ENCODE measurements at regions not wholly inside any gene's neighbourhood (a gene's known extent, or its start where the extent isn't known, plus 50 kb on each side); places are given as distances from the start of the nearest gene placed in this dataset.

- TF ChIP-seq CTCF (IDR thresholded peaks at IDR 0.05; ENCODE audit: low read depth, low read length, missing control alignments): no peak
- H3K4me3 ChIP-seq (ENCODE audit: low read depth, low read length): no peak overlapping the region
- in situ Hi-C loops (cut with HindIII; ENCODE audit: low sequenced_read_pairs): no loop called here
- DNase-seq (ENCODE audit: low read depth): no peak
Observed at GRCh38 chr5:124973661-124974060, 227.2 kb upstream of the ZNF608 start.

DNA sequence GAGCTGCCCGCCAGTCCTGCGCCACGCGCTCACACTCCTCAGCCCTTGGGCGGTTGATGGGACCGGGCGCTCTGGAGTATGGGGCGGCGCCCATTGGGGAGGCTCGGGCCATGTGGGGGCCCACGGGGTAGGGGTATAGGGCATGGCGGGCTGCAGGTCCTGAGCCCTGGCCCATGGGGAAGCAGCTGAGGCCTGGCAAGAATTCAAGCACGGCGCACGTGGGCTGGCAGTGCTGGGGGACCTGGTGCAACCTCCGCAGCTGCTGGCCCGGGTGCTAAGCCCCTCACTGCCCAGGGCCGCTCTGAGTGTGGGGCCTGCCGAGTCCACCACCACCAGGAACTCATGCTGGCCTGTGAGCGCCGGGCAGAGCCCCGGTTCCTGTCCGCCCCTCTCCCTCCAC lies 229.6 kb upstream of the ZNF608 start:
- no peak for TF ChIP-seq CTCF (IDR thresholded peaks at IDR 0.05; ENCODE audit: low read depth, low read length, missing control alignments)
- in situ Hi-C loops (cut with HindIII; ENCODE audit: low sequenced_read_pairs): no loop called here
- no peak for DNase-seq (ENCODE audit: low read depth)
- H3K4me3 ChIP-seq (ENCODE audit: low read depth, low read length): no peak overlapping the region

- DNase-seq (ENCODE audit: low read depth): no peak
- TF ChIP-seq CTCF (IDR thresholded peaks at IDR 0.05; ENCODE audit: low read depth, low read length, missing control alignments): no peak
- in situ Hi-C loops (cut with HindIII; ENCODE audit: low sequenced_read_pairs): no loop called here
- H3K4me3 ChIP-seq (ENCODE audit: low read depth, low read length): no peak overlapping the region
Observed at GRCh38 chr5:124979251-124979650, 232.8 kb upstream of the ZNF608 start.

- no peak for TF ChIP-seq CTCF (IDR thresholded peaks at IDR 0.05; ENCODE audit: low read depth, low read length, missing control alignments)
- in situ Hi-C loops (cut with HindIII; ENCODE audit: low sequenced_read_pairs): no loop called here
- DNase-seq (ENCODE audit: low read depth): peak; percentile 79
- no peak overlapping the region for H3K4me3 ChIP-seq (ENCODE audit: low read depth, low read length)
Observed at GRCh38 chr5:124980163-124980941, 233.9 kb upstream of the ZNF608 start.

GRCh38 chr5:124981901-124982300 lies 235.5 kb upstream of the ZNF608 start:
- DNase-seq (ENCODE audit: low read depth): no peak
- no peak overlapping the region for H3K4me3 ChIP-seq (ENCODE audit: low read depth, low read length)
- in situ Hi-C loops (cut with HindIII; ENCODE audit: low sequenced_read_pairs): no loop called here
- no peak for TF ChIP-seq CTCF (IDR thresholded peaks at IDR 0.05; ENCODE audit: low read depth, low read length, missing control alignments)

DNA sequence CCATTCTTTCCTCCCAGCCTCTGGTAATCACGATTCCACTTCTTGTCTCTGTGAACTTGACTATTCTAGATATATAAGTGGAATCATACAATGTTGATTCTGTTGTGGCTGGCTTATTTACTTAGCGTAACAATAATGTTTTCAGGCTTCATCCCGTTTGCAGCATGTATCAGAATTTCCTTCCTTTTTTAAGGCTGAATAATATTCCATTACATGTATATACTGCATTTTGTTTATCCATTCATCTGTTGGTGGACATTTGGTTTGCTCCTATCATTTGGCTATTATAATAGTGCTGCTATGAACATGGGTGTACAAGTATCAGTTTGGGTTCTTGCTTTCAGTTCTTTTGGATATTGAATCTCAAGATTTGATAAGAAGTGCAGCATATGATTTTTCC lies 239.7 kb upstream of the ZNF608 start:
- TF ChIP-seq CTCF (IDR thresholded peaks at IDR 0.05; ENCODE audit: low read depth, low read length, missing control alignments): no peak
- no peak for DNase-seq (ENCODE audit: low read depth)
- in situ Hi-C loops (cut with HindIII; ENCODE audit: low sequenced_read_pairs): no loop called here
- H3K4me3 ChIP-seq (ENCODE audit: low read depth, low read length): no peak overlapping the region
